Activated CD4-positive, alpha-beta memory T cell treated with anti-CD3 and anti-CD28 coated beads for 36 hours (primary cell): ENCODE measurements at regions not wholly inside any gene's neighbourhood (a gene's known extent, or its start where the extent isn't known, plus 50 kb on each side); places are given as distances from the start of the nearest gene placed in this dataset.

ENCODE experiments used
- CTCF ChIA-PET: fragments of 350-600 bp; sonication (Branson Sonifier 250); formaldehyde crosslinking; loops from one replicate; lab custom pipeline; 2021; ENCODE audit warnings: antibody characterized with exemption, inconsistent platforms; lab: Charles Lee
- POLR2A ChIA-PET: fragments of 350-600 bp; sonication (Branson Sonifier 250); formaldehyde crosslinking; loops from one replicate; lab custom pipeline; 2021; ENCODE audit warnings: antibody characterized with exemption; lab: Charles Lee
- DNase-seq: peaks from one replicate; pipeline ENCODE4 v3.0.0-alpha.2; 2020
- H3K27ac Mint-ChIP-seq: one replicate; pipeline ENCODE4 v1.8.0; 2021; ENCODE audit warnings: mixed read lengths
- H3K27me3 Mint-ChIP-seq: one replicate; pipeline ENCODE4 v1.8.0; 2021; ENCODE audit warnings: mixed read lengths
- H3K36me3 Mint-ChIP-seq: one replicate; pipeline ENCODE4 v1.8.0; 2021; ENCODE audit warnings: mixed read lengths
- H3K4me1 Mint-ChIP-seq: one replicate; pipeline ENCODE4 v1.8.0; 2021; ENCODE audit warnings: low read depth, mixed read lengths
- H3K4me3 Mint-ChIP-seq: one replicate; pipeline ENCODE4 v1.8.0; 2021; ENCODE audit warnings: mild to moderate bottlenecking, mixed read lengths
- H3K9me3 Mint-ChIP-seq: one replicate; pipeline ENCODE4 v1.8.0; 2021; ENCODE audit warnings: mixed read lengths
- intact Hi-C: fragments of 100-400 bp; cut with micrococcal nuclease; formaldehyde crosslinking; loops from one replicate; pipeline ENCODE4 v1.15.1; 2023

DNA sequence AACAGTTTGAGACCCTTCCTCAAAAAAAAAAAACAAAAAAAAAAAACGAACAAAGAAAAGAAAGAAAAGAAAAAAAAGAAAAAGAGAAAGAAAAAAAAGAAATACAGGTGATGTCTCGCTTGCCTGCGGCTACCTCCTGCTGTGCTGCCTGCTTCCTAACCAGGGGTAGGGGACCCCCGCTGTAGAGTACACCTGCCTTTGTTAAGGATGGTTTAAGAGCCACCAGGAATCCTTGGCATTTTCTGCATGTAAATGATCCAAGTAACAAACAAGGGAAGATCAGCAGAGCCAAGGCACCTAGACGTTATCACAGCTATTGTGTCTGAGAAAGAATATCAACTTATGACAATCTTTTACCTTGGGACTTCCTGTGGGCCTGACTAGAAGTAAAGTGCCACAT, 856.8 kb upstream of the GCFC2 start:
- intact Hi-C loops: no loop called here

DNA sequence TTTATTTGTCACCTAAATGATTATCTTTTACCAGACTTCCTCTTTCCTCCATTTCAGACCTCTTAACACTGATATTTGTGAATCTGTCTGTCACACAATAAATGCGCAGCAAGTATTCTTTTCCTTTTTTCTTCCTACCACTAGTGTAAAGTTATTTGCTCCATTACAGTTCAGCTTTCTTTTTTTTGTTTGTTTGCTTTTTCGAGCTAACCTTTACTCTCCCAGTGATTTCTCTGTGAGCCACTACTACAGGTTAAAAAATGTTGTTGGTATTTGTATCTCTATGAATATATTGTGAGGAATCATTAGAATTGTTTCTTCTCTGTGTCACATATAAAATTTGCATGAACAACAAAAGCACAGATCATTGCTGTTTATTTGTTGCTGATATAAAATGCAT, 854.0 kb upstream of the GCFC2 start:
- ChIA-PET POLR2A (no interaction called here), CTCF (no interaction called here)
- no peak for DNase-seq
- no peak overlapping the region for H3K4me3 Mint-ChIP-seq
- peaks cover 10% of the 10 kb centered on the region for H3K9me3 Mint-ChIP-seq
- no peak overlapping the region for H3K27ac Mint-ChIP-seq
- H3K4me1 Mint-ChIP-seq: no peaks in the 10 kb centered on the region
- no peaks in the 10 kb centered on the region for H3K27me3 Mint-ChIP-seq
- H3K36me3 Mint-ChIP-seq: no peaks in the 10 kb centered on the region
- intact Hi-C loops: no loop called here

More for the DNA sequence above, 856.8 kb upstream of the GCFC2 start:
- Mint-ChIP-seq H3K36me3 (no peaks in the 10 kb centered on the region), H3K4me1 (no peaks in the 10 kb centered on the region), H3K27ac (no peak overlapping the region), H3K4me3 (no peak overlapping the region), H3K27me3 (no peaks in the 10 kb centered on the region), H3K9me3 (peaks cover 7% of the 10 kb centered on the region)
- ChIA-PET CTCF (no interaction called here), POLR2A (no interaction called here)
- no peak for DNase-seq

- DNase-seq: no peak
- ChIA-PET CTCF (no interaction called here), POLR2A (no interaction called here)
- Mint-ChIP-seq H3K4me3 (no peak overlapping the region), H3K36me3 (no peaks in the 10 kb centered on the region), H3K9me3 (peaks cover 8% of the 10 kb centered on the region), H3K27me3 (no peaks in the 10 kb centered on the region), H3K27ac (no peak overlapping the region), H3K4me1 (no peaks in the 10 kb centered on the region)
- intact Hi-C loops: no loop called here
Measured at GRCh38 chr2:76563730-76564129, 853.0 kb upstream of the GCFC2 start.

GRCh38 chr2:76558157-76558556, 847.4 kb upstream of the GCFC2 start:
- no peaks in the 10 kb centered on the region for H3K4me1 Mint-ChIP-seq
- H3K9me3 Mint-ChIP-seq: peaks cover 16% of the 10 kb centered on the region
- H3K27ac Mint-ChIP-seq: no peak overlapping the region
- no peaks in the 10 kb centered on the region for H3K27me3 Mint-ChIP-seq
- H3K36me3 Mint-ChIP-seq: no peaks in the 10 kb centered on the region
- CTCF ChIA-PET: no interaction called here
- intact Hi-C loops: no loop called here
- H3K4me3 Mint-ChIP-seq: no peak overlapping the region
- no peak for DNase-seq
- POLR2A ChIA-PET: no interaction called here

GRCh38 chr2:76556018-76556417, 845.3 kb upstream of the GCFC2 start:
- H3K9me3 Mint-ChIP-seq: peaks cover 14% of the 10 kb centered on the region
- H3K27me3 Mint-ChIP-seq: no peaks in the 10 kb centered on the region
- H3K4me3 Mint-ChIP-seq: no peak overlapping the region
- H3K4me1 Mint-ChIP-seq: no peaks in the 10 kb centered on the region
- H3K27ac Mint-ChIP-seq: no peak overlapping the region
- POLR2A ChIA-PET: no interaction called here
- no peaks in the 10 kb centered on the region for H3K36me3 Mint-ChIP-seq
- DNase-seq: no peak
- intact Hi-C loops: no loop called here
- CTCF ChIA-PET: no interaction called here

DNA sequence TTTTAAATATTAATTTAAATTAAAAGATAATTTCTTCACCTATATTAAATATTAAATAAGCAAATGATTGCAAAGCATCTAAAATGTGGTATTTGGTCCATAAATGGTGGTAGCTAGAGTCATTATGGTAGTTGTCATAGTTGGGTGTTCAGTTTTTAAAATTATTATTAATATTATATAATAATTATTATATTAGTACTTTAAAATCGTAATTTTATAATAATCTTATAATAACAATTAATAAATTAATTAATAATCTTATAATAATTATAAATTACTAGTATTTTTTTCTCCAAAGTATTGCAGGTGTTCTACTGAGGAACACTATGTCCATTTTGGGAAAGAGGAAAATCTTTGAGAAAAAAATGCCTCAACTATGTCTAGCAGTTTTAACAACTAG, 835.5 kb upstream of the GCFC2 start:
- intact Hi-C loops: no loop called here
- no peaks in the 10 kb centered on the region for H3K36me3 Mint-ChIP-seq
- no peaks in the 10 kb centered on the region for H3K4me1 Mint-ChIP-seq
- no peaks in the 10 kb centered on the region for H3K27me3 Mint-ChIP-seq
- POLR2A ChIA-PET: no interaction called here
- H3K27ac Mint-ChIP-seq: no peak overlapping the region
- no peak overlapping the region for H3K4me3 Mint-ChIP-seq
- H3K9me3 Mint-ChIP-seq: peaks cover 6% of the 10 kb centered on the region
- CTCF ChIA-PET: no interaction called here
- DNase-seq: no peak

DNA sequence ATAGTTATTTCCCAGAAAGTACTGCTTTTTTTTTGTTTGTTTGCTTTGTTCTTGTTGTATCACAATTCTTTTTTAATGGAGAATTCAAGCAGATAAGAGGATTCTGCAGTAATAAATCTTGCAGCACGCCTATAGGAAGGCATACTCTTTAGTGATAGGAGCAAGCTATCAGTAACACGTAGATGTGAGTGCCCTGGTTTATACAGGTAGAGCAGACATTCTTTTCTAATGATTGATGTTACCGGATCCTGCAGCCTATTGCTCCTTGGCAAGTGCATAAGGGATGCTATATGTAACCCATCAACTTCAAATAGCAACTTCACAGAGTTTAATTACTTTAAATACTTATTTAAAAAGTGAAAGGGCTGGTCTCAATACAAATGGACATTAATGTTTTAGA, 834.2 kb upstream of the GCFC2 start:
- DNase-seq: no peak
- peaks cover 6% of the 10 kb centered on the region for H3K9me3 Mint-ChIP-seq
- ChIA-PET CTCF (no interaction called here), POLR2A (no interaction called here)
- intact Hi-C loops: no loop called here
- H3K27ac Mint-ChIP-seq: no peak overlapping the region
- no peak overlapping the region for H3K4me3 Mint-ChIP-seq
- no peaks in the 10 kb centered on the region for H3K4me1 Mint-ChIP-seq
- no peaks in the 10 kb centered on the region for H3K36me3 Mint-ChIP-seq
- no peaks in the 10 kb centered on the region for H3K27me3 Mint-ChIP-seq

- DNase-seq: no peak
- H3K9me3 Mint-ChIP-seq: peaks cover 35% of the 10 kb centered on the region
- ChIA-PET CTCF (no interaction called here), POLR2A (no interaction called here)
- H3K4me3 Mint-ChIP-seq: no peak overlapping the region
- H3K4me1 Mint-ChIP-seq: no peaks in the 10 kb centered on the region
- H3K27me3 Mint-ChIP-seq: no peaks in the 10 kb centered on the region
- H3K27ac Mint-ChIP-seq: no peak overlapping the region
- H3K36me3 Mint-ChIP-seq: no peaks in the 10 kb centered on the region
- intact Hi-C loops: no loop called here
Measured at GRCh38 chr2:76517574-76517909, 806.8 kb upstream of the GCFC2 start.

- Mint-ChIP-seq H3K4me3 (no peak overlapping the region), H3K27me3 (no peaks in the 10 kb centered on the region), H3K36me3 (no peaks in the 10 kb centered on the region), H3K27ac (no peak overlapping the region), H3K9me3 (peaks cover 32% of the 10 kb centered on the region), H3K4me1 (no peaks in the 10 kb centered on the region)
- intact Hi-C loops: no loop called here
- ChIA-PET POLR2A (no interaction called here), CTCF (no interaction called here)
- DNase-seq: no peak
Measured at GRCh38 chr2:76516861-76517573, 806.3 kb upstream of the GCFC2 start.

- Mint-ChIP-seq H3K4me3 (no peak overlapping the region), H3K27ac (no peak overlapping the region)
Measured at GRCh38 chr2:76512201-76512820, 801.6 kb upstream of the GCFC2 start.

DNA sequence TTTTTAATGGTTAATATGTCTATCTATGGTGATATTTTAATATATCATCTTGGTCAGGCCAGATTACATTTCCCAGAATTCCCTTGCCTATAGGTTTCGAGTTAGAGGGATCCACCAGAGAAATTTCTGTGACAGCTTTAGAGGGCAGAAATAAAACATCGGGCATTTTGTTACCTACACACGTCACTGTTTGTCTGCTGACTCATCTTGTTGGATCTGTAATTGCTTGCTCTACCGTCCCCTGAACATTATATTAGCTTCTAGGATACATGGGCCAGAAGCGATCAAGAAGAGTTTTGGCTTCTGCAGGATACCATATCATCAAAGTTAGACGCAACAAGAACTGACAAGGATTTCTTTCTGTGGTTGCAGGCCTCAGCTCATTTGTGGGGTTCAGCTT, 795.8 kb upstream of the GCFC2 start:
- ChIA-PET POLR2A (no interaction called here), CTCF (no interaction called here)
- intact Hi-C loops: no loop called here
- Mint-ChIP-seq H3K27me3 (no peaks in the 10 kb centered on the region), H3K4me3 (no peak overlapping the region), H3K4me1 (no peaks in the 10 kb centered on the region), H3K9me3 (peaks cover 7% of the 10 kb centered on the region), H3K36me3 (no peaks in the 10 kb centered on the region), H3K27ac (no peak overlapping the region)
- no peak for DNase-seq

More at GRCh38 chr2:76512201-76512820, 801.6 kb upstream of the GCFC2 start:
- Mint-ChIP-seq H3K9me3 (peaks cover 27% of the 10 kb centered on the region), H3K27me3 (no peaks in the 10 kb centered on the region), H3K36me3 (no peaks in the 10 kb centered on the region), H3K4me1 (no peaks in the 10 kb centered on the region)
- POLR2A ChIA-PET: no interaction called here
- no peak for DNase-seq
- intact Hi-C loops: no loop called here
- CTCF ChIA-PET: no interaction called here

DNA sequence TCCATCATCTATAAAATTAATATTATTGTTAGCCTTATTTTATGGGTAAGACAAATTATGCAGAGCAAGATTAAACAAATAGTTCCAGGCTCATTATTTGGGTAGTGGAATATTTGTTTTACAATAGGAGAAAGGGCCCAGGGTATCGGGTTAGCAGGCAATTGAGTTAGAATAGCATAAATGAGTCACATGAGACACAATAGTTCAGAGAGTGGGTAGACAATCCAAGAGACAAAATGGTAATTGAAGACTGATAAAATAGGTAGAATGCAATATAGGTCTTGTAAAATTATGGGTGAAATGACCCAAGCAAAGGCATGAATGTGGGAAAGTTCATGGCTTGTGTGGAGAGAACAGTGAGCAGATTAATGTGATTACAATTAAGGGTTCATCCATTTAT, 790.9 kb upstream of the GCFC2 start:
- no peaks in the 10 kb centered on the region for H3K36me3 Mint-ChIP-seq
- no peaks in the 10 kb centered on the region for H3K27me3 Mint-ChIP-seq
- H3K4me1 Mint-ChIP-seq: no peaks in the 10 kb centered on the region
- ChIA-PET CTCF (no interaction called here), POLR2A (no interaction called here)
- H3K27ac Mint-ChIP-seq: no peak overlapping the region
- DNase-seq: no peak
- intact Hi-C loops: no loop called here
- peaks cover 1% of the 10 kb centered on the region for H3K9me3 Mint-ChIP-seq
- no peak overlapping the region for H3K4me3 Mint-ChIP-seq

GRCh38 chr2:76498360-76498759, 787.6 kb upstream of the GCFC2 start:
- H3K4me3 Mint-ChIP-seq: no peak overlapping the region
- H3K9me3 Mint-ChIP-seq: no peaks in the 10 kb centered on the region
- no peaks in the 10 kb centered on the region for H3K27me3 Mint-ChIP-seq
- H3K27ac Mint-ChIP-seq: no peak overlapping the region
- ChIA-PET POLR2A (no interaction called here), CTCF (no interaction called here)
- no peak for DNase-seq
- no peaks in the 10 kb centered on the region for H3K4me1 Mint-ChIP-seq
- intact Hi-C loops: no loop called here
- no peaks in the 10 kb centered on the region for H3K36me3 Mint-ChIP-seq
